Panc1 (cell line): ENCODE measurements at regions not wholly inside any gene's neighbourhood (a gene's known extent, or its start where the extent isn't known, plus 50 kb on each side); places are given as distances from the start of the nearest gene placed in this dataset.

Experiments used
- ATAC-seq: fragments of 200-7000 bp; cut with Tn5 transposase; 2 replicates; pipeline ENCODE4 v1.9.1; 2020; ENCODE audit warnings: mild to moderate bottlenecking, moderate library complexity
- BruUV-seq: library from RNA; stranded (reverse); fragments of 400-500 nt; replicated peaks from 2 replicates; lab custom pipeline; 2021; lab: Mats Ljungman, UMichigan
- CTCF ChIA-PET: fragments of 300-600 bp; sonication (Branson Sonifier 250); formaldehyde crosslinking; loops from one replicate; lab custom pipeline; 2022; ENCODE audit warnings: antibody characterized with exemption; lab: Charles Lee
- POLR2A ChIA-PET: fragments of 300-600 bp; sonication (Branson Sonifier 250); formaldehyde crosslinking; loops from one replicate; lab custom pipeline; 2022; ENCODE audit warnings: antibody characterized with exemption; lab: Charles Lee
- DNase-seq: peaks from one replicate; pipeline ENCODE4 v3.0.0-alpha.2; 2010; ENCODE audit warnings: low read depth, low spot score
- H3K27ac ChIP-seq: 2 replicates; pipeline ENCODE4 v1.5.1; 2011; ENCODE audit warnings: mild to moderate bottlenecking, low read length, inconsistent platforms
- H3K27me3 ChIP-seq: fragments of 200-500 bp; sonication (Bioruptor generic); 2 replicates; pipeline ENCODE4 v1.6.0; 2014; ENCODE audit warnings: low read length, inconsistent platforms; ENCODE audit not compliant: control insufficient read depth, insufficient read depth
- H3K36me3 ChIP-seq: fragments of 200-500 bp; sonication (Bioruptor generic); 2 replicates; pipeline ENCODE4 v1.5.1; 2014; ENCODE audit warnings: inconsistent platforms, mild to moderate bottlenecking, low read length, moderate library complexity; ENCODE audit not compliant: control insufficient read depth, insufficient read depth
- H3K4me1 ChIP-seq: 2 replicates; pipeline ENCODE4 v1.5.1; 2011; ENCODE audit warnings: inconsistent platforms, mild to moderate bottlenecking, low read length, moderate library complexity; ENCODE audit not compliant: control insufficient read depth, insufficient read depth
- H3K4me3 ChIP-seq, 2 experiments: 2 replicates each; pipeline ENCODE4 v1.5.1; 2011 to 2012; ENCODE audit warnings: low read depth in 2 of 2, low read length in 2 of 2, mild to moderate bottlenecking in 2 of 2, inconsistent platforms in 1 of 2, moderate library complexity in 1 of 2
- H3K9me3 ChIP-seq: fragments of 200-500 bp; sonication (Bioruptor generic); 2 replicates; pipeline ENCODE4 v1.5.1; 2014; ENCODE audit warnings: low read depth, mild to moderate bottlenecking, inconsistent platforms, low read length, moderate library complexity; ENCODE audit not compliant: control insufficient read depth, insufficient read depth
- CTCF ChIP-seq: fragments of 450-650 bp; IDR thresholded peaks from 2 replicates; pipeline ENCODE4 v1.5.1; 2017; ENCODE audit warnings: mild to moderate bottlenecking
- POLR2AphosphoS5 ChIP-seq: IDR thresholded peaks from 2 replicates; pipeline ENCODE4 v1.6.1; 2012; ENCODE audit warnings: mild to moderate bottlenecking, low read depth, low read length, moderate library complexity
- REST ChIP-seq, 2 experiments: IDR thresholded peaks; 2 replicates each; pipeline ENCODE4 v1.6.1; 2011 to 2012; ENCODE audit warnings: low read depth in 2 of 2, control low read depth in 1 of 2, low read length in 1 of 2, mild to moderate bottlenecking in 1 of 2, moderate library complexity in 1 of 2; ENCODE audit not compliant: insufficient read depth in 1 of 2
- SIN3A ChIP-seq: IDR thresholded peaks from 2 replicates; pipeline ENCODE4 v1.6.1; 2012; ENCODE audit warnings: low read depth, mild to moderate bottlenecking, low read length, moderate library complexity, borderline replicate concordance; ENCODE audit not compliant: insufficient read depth
- TCF7L2 ChIP-seq: IDR thresholded peaks from 2 replicates; pipeline ENCODE4 v1.6.1; 2011; ENCODE audit warnings: mild to moderate bottlenecking, low read depth, low read length, inconsistent platforms
- in situ Hi-C: cut with HindIII; loops from 2 replicates; pipeline ENCODE4 v1.10.0; 2016; ENCODE audit warnings: low sequenced_read_pairs, low pct_unique_long_range_greater_than_20kb
- intact Hi-C: fragments of 100-400 bp; cut with micrococcal nuclease; formaldehyde crosslinking; loops from one replicate; pipeline ENCODE4 v1.10.0; 2022; ENCODE audit not compliant: unreplicated experiment

- TF ChIP-seq SIN3A = no peak
- no peak for TF ChIP-seq CTCF
- no peak for TF ChIP-seq REST (IDR thresholded peaks at IDR 0.05; ENCODE audit: insufficient read depth in 1 of 2, low read depth in 2 of 2, low read length in 1 of 2)
- TF ChIP-seq TCF7L2 = no peak
- no peak for TF ChIP-seq POLR2AphosphoS5
- intact Hi-C loops = no loop called here
- H3K36me3 ChIP-seq = no peaks in the 10 kb centered on the region
- in situ Hi-C loops = no loop called here
- no peaks in the 10 kb centered on the region for H3K4me1 ChIP-seq
- H3K4me3 ChIP-seq = no peak overlapping the region
- no TSS peak for BruUV-seq
- no peaks in the 10 kb centered on the region for H3K9me3 ChIP-seq
- no peak for ATAC-seq
- no peak overlapping the region for H3K27ac ChIP-seq
- ChIA-PET POLR2A (no interaction called here), CTCF (no interaction called here)
- H3K27me3 ChIP-seq = no peaks in the 10 kb centered on the region
- no peak for DNase-seq
These were observed 70.2 kb upstream of the GADL1 start for GRCh38 chr3:30964612-30965011.

GRCh38 chr3:30966896-30967295 lies 72.4 kb upstream of the GADL1 start:
- ChIA-PET POLR2A (no interaction called here), CTCF (interaction anchor here (0.7 kb wide), 1 partner anchor 194 kb away, joined by 4 read pairs; no protein-coding TSS in a partner anchor)
- ATAC-seq (no peak), DNase-seq (no peak)
- no peak for TF ChIP-seq POLR2AphosphoS5
- no peak for TF ChIP-seq REST (IDR thresholded peaks at IDR 0.05; ENCODE audit: insufficient read depth in 1 of 2, low read depth in 2 of 2, low read length in 1 of 2)
- no peak for TF ChIP-seq TCF7L2
- TF ChIP-seq SIN3A = no peak
- no peak for TF ChIP-seq CTCF
- intact Hi-C loops = no loop called here
- no peaks in the 10 kb centered on the region for H3K4me1 ChIP-seq
- no TSS peak for BruUV-seq
- no peaks in the 10 kb centered on the region for H3K36me3 ChIP-seq
- no peak overlapping the region for H3K27ac ChIP-seq
- no peak overlapping the region for H3K4me3 ChIP-seq
- in situ Hi-C loops = no loop called here
- no peaks in the 10 kb centered on the region for H3K9me3 ChIP-seq
- no peaks in the 10 kb centered on the region for H3K27me3 ChIP-seq
